Mucosa of gallbladder (tissue), 1 donor: ENCODE measurements at regions not wholly inside any gene's neighbourhood (a gene's known extent, or its start where the extent isn't known, plus 50 kb on each side); places are given as distances from the start of the nearest gene placed in this dataset.
"Not testable (repeated sequence)": the region's sequence is repeated elsewhere in the genome, so short reads cannot be mapped to it uniquely, and the experiment has no call there.

Experiments used
- DNase-seq: peaks from one replicate; pipeline ENCODE4 v3.0.0-alpha.2; 2020; ENCODE audit warnings: low spot score
- donor health status: DM: no; HTN: no; CAD: no.

DNA sequence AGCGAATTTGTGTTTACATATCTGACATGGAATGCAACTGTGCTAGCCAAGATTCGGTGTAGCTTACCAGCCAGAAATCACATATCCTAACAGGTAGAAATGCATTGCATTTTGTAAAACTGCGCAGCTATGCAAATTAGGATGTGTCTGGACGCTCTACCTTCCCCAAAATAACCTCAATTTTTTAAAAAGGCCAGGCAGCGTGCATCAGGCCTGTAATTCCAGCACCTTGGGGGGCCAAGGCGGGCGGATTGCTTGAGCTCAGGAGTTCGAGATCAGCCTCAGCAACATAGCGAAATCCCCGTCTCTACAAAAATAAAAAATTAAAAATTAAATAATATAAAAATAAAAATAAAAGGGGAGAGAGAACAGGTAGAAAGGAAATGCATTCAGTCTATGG is 305.0 kb downstream of the TYW1 start:
- no peak for DNase-seq

DNA sequence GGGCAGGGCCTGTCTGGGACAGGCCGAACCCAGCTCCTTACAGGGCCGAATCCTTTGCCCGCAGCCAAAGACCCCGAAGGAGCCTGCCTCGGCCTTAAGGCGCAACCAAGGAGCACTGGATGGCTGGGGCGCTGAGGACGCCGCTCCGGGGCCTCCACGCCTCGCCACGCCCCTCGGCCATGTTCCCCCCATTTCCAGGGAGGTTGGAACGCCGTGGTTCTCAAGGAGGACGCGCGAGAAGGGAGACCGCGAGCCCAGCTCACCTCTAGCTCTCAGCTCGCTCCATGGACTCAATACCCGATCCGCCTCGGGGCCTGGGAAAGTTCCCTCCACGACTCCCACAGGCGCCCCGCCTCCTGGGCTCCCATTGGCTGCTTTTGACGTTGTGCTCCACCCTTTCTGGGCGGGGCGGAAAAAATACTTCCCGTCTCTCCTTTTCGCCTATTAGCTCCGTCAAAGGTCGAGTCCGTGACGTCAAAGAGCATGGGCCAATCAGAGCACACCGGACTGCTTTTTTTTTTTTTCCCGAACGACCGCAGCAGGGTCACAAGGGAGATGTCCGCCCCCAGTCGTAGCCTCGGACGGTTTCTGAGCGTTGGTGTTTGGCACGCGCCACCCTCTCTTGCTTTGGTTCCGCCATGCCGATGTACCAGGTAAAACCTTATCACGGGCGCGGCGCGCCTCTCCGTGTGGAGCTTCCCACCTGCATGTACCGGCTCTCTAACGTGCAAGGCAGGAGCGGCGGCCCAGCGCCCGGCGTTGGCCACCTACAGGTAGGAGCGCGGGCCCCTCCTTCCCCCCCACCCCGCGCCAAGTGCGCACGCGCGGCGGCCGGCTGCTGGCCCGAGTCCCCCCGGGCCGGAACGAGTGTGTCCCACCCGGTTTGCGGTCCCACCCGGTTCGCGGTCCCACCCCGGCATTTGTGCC is 305.7 kb downstream of the TYW1 start:
- peak; percentile 99 for DNase-seq

DNA sequence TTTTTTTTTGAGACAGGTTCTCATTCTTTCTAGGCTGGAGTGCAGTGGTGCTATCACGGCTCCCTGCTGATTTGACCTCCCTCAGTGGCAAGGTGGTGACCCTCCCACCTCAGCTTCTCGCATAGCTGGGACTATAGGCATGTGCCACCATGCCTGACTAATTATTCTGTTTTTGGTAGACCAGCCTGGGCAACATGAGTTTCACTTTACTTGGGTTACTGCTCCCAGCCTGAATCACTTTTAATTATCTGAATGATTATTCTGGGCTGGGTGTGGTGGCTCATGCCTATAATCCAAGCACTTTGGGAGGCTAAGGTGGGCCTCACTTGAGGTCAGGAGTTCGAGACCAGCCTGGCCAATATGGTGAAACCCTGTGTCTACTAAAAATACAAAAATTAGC is 308.2 kb downstream of the TYW1 start:
- not testable (repeated sequence) for DNase-seq

DNA sequence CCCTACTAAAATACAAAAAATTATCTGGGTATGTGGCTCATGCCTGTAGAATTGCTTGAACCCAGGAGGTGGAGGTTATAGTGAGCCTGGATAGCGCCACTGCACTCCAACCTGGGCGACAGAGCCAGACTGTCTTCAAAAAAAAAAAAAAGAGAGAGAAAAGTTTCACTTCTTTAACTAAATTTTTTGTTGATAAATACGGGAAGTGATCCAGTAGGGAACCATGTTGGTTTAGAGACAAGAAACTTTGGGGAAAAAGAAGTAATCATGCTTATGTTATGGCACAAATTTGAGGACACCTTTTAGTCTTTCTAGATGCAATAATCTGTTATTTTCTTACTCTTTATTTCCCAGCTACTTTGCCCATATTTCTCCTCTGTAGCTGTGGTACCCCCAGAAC is 309.7 kb downstream of the TYW1 start:
- no peak for DNase-seq

DNA sequence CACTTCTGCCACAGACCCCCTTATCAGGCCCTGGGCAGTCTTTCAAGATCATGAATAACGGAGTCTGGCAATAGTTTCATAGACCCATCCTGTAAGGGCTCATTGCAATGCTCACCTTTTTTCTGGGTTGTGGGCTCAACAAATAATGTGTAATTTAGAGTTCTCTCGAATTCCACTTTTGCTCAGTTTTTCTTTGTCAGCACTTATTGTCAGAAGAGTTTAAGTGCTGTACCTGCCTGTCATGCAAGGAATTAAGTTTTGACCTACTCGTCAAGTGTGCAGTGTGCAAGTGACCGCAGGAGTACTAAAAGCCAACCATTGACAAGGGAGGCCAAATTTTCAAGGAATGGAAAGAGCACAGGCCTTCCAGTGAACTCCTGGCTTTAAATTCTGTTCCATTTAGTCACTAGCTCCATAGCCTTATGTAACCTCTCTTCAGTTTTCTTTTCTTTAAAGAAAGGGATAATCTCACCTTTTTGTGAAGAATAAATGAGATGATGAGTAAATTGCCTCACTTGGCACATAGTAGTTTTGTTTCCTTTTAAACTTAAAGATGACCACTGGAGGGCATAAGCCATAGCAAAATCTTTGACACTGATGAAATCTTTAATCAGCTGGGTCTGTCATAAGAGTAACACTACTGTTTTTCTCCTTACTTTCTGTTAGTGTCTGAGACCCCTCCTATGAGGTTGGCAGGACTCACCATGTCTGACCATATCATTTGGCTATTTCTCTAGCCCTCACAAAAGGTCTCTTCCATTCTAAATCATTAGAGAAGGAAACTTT is 313.3 kb downstream of the TYW1 start:
- no peak for DNase-seq

DNA sequence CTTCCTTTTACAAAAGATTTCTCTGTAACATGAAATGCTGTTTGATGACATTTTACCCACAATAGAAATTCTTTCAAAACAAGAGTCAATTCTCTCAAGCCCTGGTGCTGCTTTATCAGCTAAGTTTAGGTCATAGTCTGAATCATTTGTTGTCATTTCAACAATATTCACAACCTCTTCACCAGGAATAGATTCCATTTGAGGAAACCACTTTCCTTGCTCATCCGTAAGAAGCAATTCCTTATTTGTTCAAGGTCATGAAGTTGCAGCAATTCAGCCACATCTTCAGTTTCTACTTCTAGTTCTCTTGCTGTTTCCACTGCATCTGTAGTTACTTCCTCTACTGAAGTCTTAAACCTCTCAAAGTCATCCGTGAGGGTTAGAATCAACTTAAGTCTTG is 315.3 kb downstream of the TYW1 start:
- DNase-seq = no peak

DNA sequence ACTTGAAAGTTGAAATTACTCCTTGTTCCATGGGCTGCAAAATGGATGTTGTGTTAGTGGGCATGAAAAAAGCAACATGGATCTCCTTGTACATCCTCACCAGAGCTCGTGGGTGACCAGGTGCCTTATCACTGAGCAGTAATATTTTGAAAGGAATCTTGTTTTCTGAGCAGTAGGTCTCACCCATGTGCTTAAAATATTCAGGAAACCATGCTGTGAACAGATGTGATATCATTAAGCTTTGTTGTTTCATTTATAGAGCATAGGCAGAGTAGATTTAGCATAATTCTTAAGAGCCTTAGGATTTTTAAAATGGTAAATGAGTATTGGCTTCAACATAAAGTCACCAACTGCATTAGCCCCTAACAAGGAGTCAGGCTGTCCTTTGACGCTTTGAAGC is 316.6 kb downstream of the TYW1 start:
- no peak for DNase-seq

DNA sequence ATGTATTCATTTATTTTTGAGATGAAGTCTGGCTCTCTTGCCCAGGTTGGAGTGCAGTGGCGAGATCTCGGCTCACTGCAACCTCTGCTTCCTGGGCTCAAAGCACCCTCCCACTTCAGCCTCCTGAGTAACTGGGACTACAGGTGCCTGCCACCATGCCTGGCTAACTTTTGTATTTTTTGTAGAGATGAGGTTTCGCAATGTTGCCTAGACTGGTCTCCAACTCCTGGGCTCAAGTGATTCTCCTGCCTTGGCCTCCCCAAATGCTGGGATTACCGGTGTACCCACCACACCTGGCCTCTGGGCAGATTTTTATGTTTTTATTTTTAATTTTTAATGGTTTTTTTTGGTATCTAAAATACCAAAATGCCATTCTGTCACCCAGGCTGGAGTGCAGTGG is 320.3 kb downstream of the TYW1 start:
- not testable (repeated sequence) for DNase-seq

DNA sequence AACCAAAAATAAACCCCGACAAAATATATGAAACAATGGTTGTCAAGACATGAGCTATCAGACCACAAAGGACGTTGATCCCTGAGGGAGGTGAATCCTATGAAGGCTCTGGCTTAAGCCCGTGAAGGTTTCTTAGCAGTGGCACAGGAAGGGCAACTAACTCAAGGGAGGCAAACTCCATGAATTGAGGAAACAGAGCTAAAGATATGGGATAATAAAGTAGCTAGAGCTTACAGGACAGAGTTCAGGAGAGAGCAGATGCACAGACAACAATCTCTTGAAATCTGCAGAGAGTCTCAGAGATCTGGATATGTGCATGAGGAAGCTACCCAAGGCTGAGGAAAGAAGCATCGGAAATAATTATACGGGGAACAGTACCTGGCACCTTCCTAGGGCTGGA is 331.6 kb downstream of the TYW1 start:
- not testable (repeated sequence) for DNase-seq

DNA sequence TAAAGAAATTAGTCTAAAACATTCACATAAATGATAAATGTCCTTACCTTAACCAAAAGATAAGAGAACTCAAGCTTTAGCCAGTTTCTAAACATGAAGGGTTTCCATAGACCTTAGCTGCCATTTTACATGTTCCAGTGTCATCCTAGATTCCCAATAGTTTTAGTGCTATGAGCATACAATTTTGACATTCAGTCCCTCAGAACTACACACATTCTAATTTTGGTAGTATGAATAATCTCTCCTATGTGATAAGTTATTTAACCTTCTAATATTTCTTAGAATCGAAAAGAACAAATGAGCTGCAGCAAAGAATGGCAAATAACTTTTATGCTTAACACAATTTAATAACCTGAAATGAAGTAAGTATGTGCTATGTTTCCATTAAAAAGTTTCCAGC is 338.5 kb downstream of the TYW1 start:
- not testable (repeated sequence) for DNase-seq

DNA sequence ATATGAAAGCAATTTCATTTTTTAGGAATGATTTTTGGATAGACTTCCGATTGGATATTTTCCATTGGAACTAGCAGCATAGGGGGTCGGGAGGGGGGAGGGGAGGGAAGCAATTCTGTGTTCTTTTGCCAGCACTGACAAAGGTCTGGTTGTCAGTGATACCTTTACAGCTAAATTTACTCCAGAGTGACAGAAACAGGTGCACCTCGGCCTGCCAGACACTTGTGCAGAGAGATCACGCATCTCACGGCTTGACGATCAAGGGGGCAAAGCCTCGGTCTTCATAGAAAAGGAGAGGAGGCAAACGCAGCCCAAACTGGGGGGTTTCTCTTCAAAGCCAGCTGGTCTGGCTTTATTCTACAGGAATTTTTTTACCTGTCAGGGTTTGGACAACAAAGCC is 339.0 kb downstream of the TYW1 start:
- not testable (repeated sequence) for DNase-seq

DNA sequence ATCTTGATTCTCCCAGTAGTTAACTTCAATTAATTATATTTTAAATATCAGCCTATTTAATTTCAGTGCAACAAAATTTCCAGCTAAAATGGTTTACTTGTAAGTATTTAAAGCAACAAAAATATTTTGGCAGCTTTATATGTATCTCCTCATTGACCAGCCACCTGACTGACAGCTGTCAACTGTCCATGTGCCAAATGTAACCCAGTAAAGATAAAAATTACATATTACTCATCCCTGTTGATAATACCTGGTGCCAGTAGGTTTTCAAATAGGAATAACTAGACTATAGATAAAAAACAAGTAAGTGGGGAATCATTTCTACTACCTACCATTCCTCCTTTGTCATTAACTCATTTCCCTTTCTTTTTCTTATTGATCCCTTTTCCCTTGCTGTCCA is 341.9 kb downstream of the TYW1 start:
- not testable (repeated sequence) for DNase-seq

DNA sequence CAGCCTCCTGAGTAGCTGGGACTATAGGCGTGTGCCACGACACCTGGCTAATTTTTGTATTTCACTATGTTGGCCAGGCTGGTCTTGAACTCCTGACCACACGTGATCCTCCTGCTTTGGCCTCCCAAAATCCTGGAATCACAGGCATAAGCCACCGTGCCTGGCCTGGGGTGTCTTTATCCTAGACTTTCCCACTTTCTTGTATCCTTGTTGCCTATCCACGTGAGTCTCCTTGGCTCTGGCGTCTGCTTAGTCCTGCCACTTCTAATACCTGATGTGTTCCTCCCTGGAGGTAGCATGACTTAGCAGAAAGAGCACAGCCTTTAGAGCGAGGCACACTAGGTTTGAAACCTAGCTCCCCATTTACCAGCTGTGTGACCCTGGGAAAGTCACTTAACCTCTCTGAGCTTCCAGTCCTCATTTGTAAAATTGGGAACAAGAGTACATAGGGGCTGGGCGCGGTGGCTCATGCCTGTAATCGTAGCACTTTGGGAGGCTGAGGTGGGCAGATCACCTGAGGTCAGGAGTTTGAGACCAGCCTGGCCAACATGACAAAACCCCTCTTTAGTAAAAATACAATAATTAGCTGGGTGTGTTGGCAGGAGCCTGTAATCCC is 344.6 kb downstream of the TYW1 start:
- no peak for DNase-seq

DNA sequence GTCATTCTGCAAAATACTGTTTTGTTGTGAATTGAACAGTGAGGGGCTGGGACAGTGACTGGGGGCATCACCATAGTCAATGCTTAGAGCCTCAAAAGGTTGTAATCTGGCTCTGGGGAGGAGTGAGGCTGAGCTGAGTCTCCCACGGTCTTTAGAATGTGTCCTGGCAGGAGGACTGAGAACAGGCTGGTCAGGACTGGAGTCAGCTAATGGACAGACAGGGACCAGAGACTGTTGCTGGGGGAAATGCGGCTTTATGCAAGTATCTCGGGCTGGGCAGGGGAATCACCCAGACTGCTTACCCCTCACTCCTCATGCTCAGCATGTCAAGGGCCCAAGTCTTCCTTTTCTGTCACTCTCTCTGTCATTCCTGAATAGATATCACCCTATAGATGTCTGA is 346.5 kb downstream of the TYW1 start:
- no peak for DNase-seq

DNA sequence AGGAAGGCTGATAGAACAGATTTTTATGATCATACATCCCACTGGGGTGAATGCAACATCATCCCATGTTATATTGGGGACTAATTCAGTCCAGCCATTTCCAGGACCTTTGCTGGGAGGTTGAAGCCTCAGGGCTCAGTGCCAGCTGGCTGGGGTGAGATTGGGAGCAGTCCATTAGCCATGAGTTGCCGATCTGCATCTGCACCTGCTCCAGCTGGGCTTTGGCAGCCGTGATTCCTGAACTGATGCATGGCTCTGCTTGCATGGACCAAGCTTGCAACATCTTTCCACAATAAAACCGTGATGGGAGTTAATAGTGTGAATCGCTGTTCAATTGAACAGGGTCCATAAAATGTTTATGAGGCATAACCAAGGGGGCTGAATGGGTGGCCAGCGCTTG is 346.9 kb downstream of the TYW1 start:
- DNase-seq = no peak

DNA sequence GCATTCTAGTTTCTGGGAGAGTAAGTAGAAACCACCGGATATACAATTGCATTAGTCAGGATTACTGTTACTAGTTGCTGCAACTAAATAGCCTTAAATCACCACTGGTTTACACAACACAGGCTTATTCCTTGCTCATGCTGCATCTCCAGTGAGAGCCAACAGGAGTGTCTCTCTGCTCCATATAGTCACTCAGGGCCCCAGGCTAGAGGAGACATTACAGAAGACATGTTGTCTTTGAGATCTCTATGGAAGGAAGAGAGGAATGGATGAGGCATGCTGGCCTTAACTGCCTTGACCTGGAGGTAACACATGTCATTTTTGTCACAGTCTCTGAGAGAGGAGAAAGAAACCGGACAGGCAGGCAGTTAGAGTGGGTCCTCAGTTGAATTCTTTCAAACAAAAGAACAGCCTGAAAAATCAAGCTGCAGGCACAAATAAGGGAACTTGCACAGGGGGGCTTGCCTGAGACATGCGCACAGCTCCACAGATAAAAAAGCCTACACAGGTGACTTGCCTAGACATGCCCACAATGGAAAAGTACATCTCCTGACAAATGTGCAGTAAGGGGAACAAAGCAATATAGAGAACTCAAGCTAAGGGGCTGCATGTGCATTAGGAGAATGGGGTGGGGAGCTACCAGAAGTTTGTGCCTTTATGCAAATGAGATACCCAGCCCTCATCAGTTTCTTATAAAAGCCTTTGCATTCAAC is 348.0 kb downstream of the TYW1 start:
- no peak for DNase-seq

DNA sequence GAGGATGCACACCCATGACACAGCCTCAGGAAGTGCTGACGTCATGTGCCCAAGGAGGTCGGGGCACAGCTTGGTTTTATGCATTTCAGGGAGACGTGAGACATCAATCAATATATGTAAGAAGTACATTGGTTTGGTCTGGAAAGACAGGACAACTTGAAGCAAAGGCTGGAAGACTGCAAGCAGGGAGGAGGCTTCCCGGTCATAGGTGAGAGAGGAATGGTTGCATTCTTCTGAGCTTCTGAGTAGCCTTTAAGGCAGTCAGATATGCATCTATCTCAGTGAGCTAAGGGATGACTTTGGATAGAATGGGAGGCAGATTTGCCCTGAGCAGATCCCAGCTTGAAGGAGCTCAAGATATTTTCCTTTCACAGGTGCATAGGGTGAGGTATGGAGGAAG is 349.5 kb downstream of the TYW1 start:
- no peak for DNase-seq

DNA sequence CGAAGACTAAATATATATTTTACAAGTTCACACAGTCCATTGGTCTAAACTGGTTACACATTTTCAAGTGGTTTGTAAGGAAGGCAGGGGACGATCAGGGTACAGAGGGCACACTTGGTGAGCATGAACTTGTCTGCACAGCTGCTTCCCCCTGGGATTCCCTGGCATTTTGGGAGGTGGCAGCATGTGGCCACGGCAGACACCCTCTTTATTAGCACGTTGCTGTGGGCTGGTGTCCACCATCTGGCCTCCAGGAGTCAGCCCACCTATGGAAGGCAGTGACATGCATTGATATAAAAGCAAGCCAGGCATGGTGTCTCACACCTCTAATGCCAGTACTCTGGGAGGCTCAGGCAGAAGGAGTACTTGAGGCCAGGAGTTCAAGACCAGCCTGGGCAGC is 350.2 kb downstream of the TYW1 start:
- DNase-seq = no peak

DNA sequence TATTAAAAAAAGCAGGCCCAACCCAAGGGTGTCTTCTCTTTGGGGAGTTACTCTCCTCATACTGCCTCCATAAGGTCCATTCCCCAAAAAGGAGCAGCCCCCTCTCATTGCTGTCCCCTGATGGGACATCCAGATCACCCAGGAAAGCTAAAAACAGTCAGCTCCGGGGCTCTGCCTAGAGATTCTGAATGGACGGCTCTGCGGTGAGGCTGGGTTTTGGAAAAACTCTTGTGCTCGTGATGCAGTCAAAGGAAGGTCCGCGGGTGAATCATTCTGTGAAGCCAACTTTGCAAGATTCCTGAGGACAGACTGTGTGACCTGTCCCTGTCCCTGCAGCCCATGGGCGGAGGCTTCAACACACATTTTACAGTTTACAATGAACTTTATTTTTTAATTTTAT is 351.5 kb downstream of the TYW1 start:
- DNase-seq = no peak

DNA sequence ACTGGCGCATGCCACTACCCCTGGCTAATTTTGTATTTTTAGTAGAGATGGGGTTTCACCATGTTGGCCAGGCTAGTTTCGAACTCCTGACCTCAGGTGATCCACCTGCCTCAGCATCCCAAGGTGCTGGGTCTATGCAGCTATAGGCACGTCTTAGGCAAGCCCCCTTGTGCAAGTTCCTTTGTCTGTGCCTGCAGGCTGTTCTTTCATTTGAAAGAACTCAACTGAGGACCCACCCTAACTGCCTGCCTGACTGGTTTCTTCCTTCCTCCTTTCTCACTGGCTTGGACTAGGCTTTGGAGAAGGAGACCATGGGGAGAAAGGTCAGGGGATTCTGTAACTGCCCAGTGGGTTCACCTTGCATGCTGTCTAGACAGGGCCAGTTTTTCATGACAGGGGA is 361.0 kb downstream of the TYW1 start:
- not testable (repeated sequence) for DNase-seq

DNA sequence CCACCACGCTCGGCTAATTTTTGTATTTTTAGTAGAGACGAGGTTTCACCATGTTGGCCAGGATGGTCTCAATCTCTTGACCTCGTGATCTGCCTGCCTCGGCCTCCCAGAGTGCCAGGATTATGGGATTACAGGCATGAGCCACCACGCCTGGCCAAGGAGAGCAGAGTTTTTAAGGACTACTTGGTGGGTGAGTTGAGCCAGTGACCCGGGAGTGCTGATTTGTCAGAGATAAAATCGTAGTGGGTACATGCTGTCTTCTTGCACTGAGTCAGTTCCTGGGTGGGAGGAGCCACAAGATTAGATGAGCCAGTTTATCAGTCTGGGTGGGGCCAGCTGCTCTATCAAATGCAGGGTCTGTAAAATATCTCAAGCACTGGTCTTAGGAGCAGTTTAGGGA is 361.7 kb downstream of the TYW1 start:
- DNase-seq = not testable (repeated sequence)

DNA sequence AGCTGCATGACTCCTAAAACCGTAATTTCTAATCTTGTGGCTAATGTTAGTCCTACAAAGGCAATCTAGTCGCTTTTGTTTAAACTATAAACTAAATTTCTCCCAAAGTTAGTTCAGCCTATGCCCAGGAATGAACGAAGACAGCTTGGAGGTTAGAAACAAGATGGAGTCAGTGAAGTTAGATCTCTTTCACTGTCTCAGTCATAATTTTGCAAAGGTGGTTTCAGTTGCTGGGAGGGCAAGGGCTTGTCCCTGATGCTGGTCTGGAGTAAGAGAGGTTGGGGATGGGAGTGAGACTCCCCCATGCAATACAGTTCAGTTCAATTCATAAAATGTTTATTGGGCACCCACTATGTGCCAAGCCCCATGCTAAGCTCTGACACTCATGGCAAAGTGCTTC is 362.1 kb downstream of the TYW1 start:
- not testable (repeated sequence) for DNase-seq
